AG04449 (cell line): ENCODE measurements at regions not wholly inside any gene's neighbourhood (a gene's known extent, or its start where the extent isn't known, plus 50 kb on each side); places are given as distances from the start of the nearest gene placed in this dataset.
"Not testable (repeated sequence)": the region's sequence is repeated elsewhere in the genome, so short reads cannot be mapped to it uniquely, and the experiment has no call there.

Experiments used
- CTCF ChIA-PET: fragments of 350-600 bp; formaldehyde crosslinking; extraction: SDS; loops from one replicate; lab custom pipeline; 2021; ENCODE audit warnings: antibody characterized with exemption; lab: Yijun Ruan, JAX
- POLR2A ChIA-PET: fragments of 400-600, 350-600 bp; formaldehyde crosslinking; extraction: SDS; loops from one replicate; lab custom pipeline; 2020; ENCODE audit warnings: antibody characterized with exemption, inconsistent platforms; lab: Yijun Ruan, JAX
- DNase-seq: peaks from one replicate; pipeline ENCODE4 v3.0.0-alpha.2; 2010; ENCODE audit warnings: low read depth, low spot score
- H3K4me3 ChIP-seq: 2 replicates; pipeline ENCODE4 v1.5.1; 2011; ENCODE audit warnings: low read depth, mild to moderate bottlenecking, control low read depth, low read length
- TF ChIP-seq, protein P1 (sequence below): IDR thresholded peaks from one replicate; pipeline ENCODE4 v1.5.1; 2011; ENCODE audit warnings: mild to moderate bottlenecking, moderate library complexity, low read length, control low read depth, inconsistent platforms; ENCODE audit not compliant: insufficient read depth; ENCODE audit errors: missing control alignments

DNA sequence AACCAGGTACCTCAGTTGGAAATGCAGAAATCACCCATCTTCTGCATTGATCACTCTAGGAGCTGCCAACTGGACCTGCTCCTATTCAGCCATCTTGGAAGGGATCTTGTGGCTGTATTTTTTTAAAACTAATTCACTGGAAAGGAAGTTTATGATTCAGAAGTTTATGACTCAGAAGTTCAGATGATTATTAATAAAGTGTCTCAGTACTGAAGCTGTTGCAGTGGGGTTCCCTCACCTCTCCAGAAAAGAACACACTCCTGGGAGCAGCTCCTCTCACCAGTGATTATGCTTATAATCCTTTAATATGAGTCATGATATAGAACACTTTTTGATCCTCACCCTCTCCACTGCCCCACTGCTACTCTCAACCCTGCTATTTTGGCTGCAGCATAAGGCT lies 291.2 kb upstream of the HS3ST5 start:
- no peak overlapping the region for H3K4me3 ChIP-seq
- ChIA-PET POLR2A (no interaction called here), CTCF (no interaction called here)
- TF ChIP-seq, protein P1, sequence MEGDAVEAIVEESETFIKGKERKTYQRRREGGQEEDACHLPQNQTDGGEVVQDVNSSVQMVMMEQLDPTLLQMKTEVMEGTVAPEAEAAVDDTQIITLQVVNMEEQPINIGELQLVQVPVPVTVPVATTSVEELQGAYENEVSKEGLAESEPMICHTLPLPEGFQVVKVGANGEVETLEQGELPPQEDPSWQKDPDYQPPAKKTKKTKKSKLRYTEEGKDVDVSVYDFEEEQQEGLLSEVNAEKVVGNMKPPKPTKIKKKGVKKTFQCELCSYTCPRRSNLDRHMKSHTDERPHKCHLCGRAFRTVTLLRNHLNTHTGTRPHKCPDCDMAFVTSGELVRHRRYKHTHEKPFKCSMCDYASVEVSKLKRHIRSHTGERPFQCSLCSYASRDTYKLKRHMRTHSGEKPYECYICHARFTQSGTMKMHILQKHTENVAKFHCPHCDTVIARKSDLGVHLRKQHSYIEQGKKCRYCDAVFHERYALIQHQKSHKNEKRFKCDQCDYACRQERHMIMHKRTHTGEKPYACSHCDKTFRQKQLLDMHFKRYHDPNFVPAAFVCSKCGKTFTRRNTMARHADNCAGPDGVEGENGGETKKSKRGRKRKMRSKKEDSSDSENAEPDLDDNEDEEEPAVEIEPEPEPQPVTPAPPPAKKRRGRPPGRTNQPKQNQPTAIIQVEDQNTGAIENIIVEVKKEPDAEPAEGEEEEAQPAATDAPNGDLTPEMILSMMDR: no peak
- no peak for DNase-seq

GRCh38 chr6:114626226-114626625 lies 283.4 kb upstream of the HS3ST5 start:
- POLR2A ChIA-PET, CTCF ChIA-PET, H3K4me3 ChIP-seq, DNase-seq: not testable (repeated sequence)

DNA sequence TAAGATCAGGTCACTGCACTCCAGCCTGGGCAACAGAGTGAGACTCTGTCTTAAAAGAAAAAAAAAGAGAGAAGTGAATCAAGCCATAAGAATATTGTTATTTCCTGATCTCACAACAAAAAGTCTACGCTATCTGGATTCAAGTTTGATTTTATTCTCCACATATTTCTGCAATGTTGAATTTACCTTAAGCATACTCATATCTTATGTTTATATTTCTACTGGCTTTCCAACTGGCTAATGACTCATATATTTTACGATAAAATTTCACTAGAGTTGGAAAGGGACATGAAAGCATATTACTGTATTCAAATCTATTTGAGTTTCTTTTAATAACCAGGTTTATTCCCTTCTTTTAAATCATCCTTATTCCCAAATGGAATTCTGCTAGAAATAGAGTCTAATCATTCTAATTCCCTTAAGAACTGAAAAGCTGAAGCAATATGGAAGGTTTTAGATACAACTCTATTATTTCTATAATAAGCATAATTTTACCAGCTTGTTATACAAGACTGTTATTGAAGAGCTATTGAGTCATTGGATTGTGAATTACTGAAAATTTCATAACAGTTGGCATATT lies 276.9 kb upstream of the HS3ST5 start:
- no peak for DNase-seq
- TF ChIP-seq, protein P1: no peak
- POLR2A ChIA-PET: no interaction called here
- no peak overlapping the region for H3K4me3 ChIP-seq
- CTCF ChIA-PET: no interaction called here

DNA sequence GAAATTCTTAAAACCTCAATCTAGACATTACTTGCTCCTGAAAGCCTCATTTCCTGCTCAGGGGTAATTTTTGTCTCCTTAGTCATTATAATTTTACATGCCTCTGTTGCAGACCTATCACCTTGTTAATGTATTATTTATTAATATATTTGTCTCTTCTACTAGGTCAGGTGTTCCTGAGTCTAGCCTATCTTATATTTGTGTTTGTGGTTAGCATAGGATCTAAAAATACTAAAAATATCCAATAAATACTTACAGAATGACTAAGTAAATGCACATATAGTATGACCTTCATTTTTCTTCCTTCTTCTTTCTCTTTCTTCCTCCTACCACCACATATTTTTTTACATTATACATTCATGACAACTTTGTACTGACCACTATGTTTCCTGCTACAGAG lies 268.9 kb upstream of the HS3ST5 start:
- H3K4me3 ChIP-seq: no peak overlapping the region
- ChIA-PET CTCF (no interaction called here), POLR2A (no interaction called here)
- TF ChIP-seq, protein P1: no peak
- no peak for DNase-seq

- TF ChIP-seq, protein P1: no peak
- H3K4me3 ChIP-seq: no peak overlapping the region
- POLR2A ChIA-PET: no interaction called here
- DNase-seq: no peak
- CTCF ChIA-PET: no interaction called here
These were observed 265.3 kb upstream of the HS3ST5 start for GRCh38 chr6:114608091-114608490.

GRCh38 chr6:114605656-114606055 lies 262.8 kb upstream of the HS3ST5 start:
- ChIA-PET CTCF (no interaction called here), POLR2A (no interaction called here)
- H3K4me3 ChIP-seq: no peak overlapping the region
- DNase-seq: no peak
- TF ChIP-seq, protein P1: no peak

- TF ChIP-seq, protein P1: no peak
- H3K4me3 ChIP-seq: no peak overlapping the region
- CTCF ChIA-PET: no interaction called here
- POLR2A ChIA-PET: no interaction called here
- no peak for DNase-seq
These were observed 257.6 kb upstream of the HS3ST5 start for GRCh38 chr6:114600381-114600780.
